Hepatocyte (in vitro differentiated cells): ENCODE measurements at regions not wholly inside any gene's neighbourhood (a gene's known extent, or its start where the extent isn't known, plus 50 kb on each side); places are given as distances from the start of the nearest gene placed in this dataset.

ENCODE experiments used
- DNase-seq: peaks from one replicate; pipeline ENCODE4 v3.0.0-alpha.2; 2016; ENCODE audit warnings: low spot score
- H2AFZ ChIP-seq: fragments of 200-600 bp; sonication (generic); 2 replicates; pipeline ENCODE4 v1.6.0; 2016; ENCODE audit warnings: antibody characterized with exemption, mild to moderate bottlenecking
- H3K27ac ChIP-seq: fragments of 200-600 bp; sonication (generic); 2 replicates; pipeline ENCODE4 v1.5.1; 2016; ENCODE audit warnings: mild to moderate bottlenecking
- H3K27me3 ChIP-seq: fragments of 200-600 bp; sonication (generic); 2 replicates; pipeline ENCODE4 v1.6.1; 2016
- H3K36me3 ChIP-seq: fragments of 200-600 bp; sonication (generic); replicated peaks from 2 replicates; pipeline ENCODE4 v1.5.1; 2016; ENCODE audit warnings: low read depth; ENCODE audit not compliant: insufficient read depth
- H3K4me1 ChIP-seq: fragments of 200-600 bp; sonication (generic); 2 replicates; pipeline ENCODE4 v1.5.1; 2016; ENCODE audit warnings: mild to moderate bottlenecking, moderate library complexity; ENCODE audit not compliant: insufficient read depth
- H3K4me2 ChIP-seq: fragments of 200-600 bp; sonication (generic); 2 replicates; pipeline ENCODE4 v1.6.0; 2016
- H3K4me3 ChIP-seq: fragments of 200-600 bp; sonication (generic); 2 replicates; pipeline ENCODE4 v1.5.1; 2016; ENCODE audit warnings: mild to moderate bottlenecking
- H3K79me2 ChIP-seq: fragments of 200-600 bp; sonication (generic); 2 replicates; pipeline ENCODE4 v1.6.0; 2017; ENCODE audit warnings: mild to moderate bottlenecking
- H3K9me2 ChIP-seq: fragments of 200-600 bp; sonication (generic); replicated peaks from 2 replicates; pipeline ENCODE4 v1.6.0; 2017; ENCODE audit warnings: mild to moderate bottlenecking; ENCODE audit not compliant: insufficient read depth
- H3K9me3 ChIP-seq: fragments of 200-600 bp; sonication (generic); 2 replicates; pipeline ENCODE4 v1.5.1; 2016; ENCODE audit warnings: low read depth, mild to moderate bottlenecking
- H4K20me1 ChIP-seq: fragments of 200-600 bp; sonication (generic); 2 replicates; pipeline ENCODE4 v1.6.0; 2016; ENCODE audit warnings: mild to moderate bottlenecking; ENCODE audit not compliant: insufficient read depth, poor library complexity, severe bottlenecking
- EZH2 ChIP-seq: fragments of 200-600 bp; sonication (generic); IDR thresholded peaks from 2 replicates; pipeline ENCODE4 v1.6.1; 2016; ENCODE audit warnings: antibody characterized with exemption, mild to moderate bottlenecking, borderline replicate concordance
- EZH2phosphoT487 ChIP-seq: fragments of 200-600 bp; sonication (generic); IDR thresholded peaks from one replicate; pipeline ENCODE4 v1.6.1; 2018; ENCODE audit warnings: antibody characterized with exemption, mild to moderate bottlenecking, low read depth, moderate library complexity; ENCODE audit not compliant: unreplicated experiment, severe bottlenecking
- WGBS: methylation state at CpG from one replicate; pipeline ENCODE4 v1.1.6; 2016; ENCODE audit warnings: low lambda C conversion rate; ENCODE audit errors: missing lambda C conversion rate; 5-methylcytosine and 5-hydroxymethylcytosine counted together
- TF ChIP-seq, protein P1 (sequence below): fragments of 200-600 bp; sonication (generic); IDR thresholded peaks from 2 replicates; pipeline ENCODE4 v1.5.1; 2016; ENCODE audit warnings: antibody characterized with exemption, mild to moderate bottlenecking; ENCODE audit not compliant: poor library complexity

DNA sequence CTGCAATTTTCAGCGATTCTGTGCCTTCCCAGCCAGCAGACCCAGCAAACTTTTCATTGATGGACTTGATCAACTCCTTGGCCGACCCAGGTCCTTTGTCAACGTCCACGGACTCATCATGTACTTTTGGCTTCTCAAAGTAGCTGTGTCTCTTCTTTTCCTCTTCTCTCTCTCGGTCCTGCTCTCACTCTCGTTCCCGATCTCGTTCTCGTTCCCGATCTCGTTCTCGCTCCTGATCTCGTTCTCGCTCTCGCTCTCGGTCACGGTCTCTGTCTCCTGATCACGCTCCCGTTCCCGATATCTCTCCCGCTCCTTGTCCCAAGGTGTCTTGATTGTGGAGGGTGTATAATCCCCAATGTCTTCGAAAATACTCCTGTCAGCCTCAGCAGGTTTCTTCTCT lies 219.5 kb upstream of the FANCL start:
- H3K4me2 ChIP-seq = no peak overlapping the region
- H3K36me3 ChIP-seq = no peaks in the 10 kb centered on the region
- WGBS = 98% methylated on average over 22 of the region's 22 CpGs
- no peaks in the 10 kb centered on the region for H3K4me1 ChIP-seq
- H4K20me1 ChIP-seq = no peaks in the 10 kb centered on the region
- no peaks in the 10 kb centered on the region for H3K9me2 ChIP-seq
- no peak for DNase-seq
- no peak overlapping the region for H3K27ac ChIP-seq
- no peaks in the 10 kb centered on the region for H3K79me2 ChIP-seq
- TF ChIP-seq EZH2phosphoT487 (no peak), EZH2 (no peak)
- TF ChIP-seq, protein P1, sequence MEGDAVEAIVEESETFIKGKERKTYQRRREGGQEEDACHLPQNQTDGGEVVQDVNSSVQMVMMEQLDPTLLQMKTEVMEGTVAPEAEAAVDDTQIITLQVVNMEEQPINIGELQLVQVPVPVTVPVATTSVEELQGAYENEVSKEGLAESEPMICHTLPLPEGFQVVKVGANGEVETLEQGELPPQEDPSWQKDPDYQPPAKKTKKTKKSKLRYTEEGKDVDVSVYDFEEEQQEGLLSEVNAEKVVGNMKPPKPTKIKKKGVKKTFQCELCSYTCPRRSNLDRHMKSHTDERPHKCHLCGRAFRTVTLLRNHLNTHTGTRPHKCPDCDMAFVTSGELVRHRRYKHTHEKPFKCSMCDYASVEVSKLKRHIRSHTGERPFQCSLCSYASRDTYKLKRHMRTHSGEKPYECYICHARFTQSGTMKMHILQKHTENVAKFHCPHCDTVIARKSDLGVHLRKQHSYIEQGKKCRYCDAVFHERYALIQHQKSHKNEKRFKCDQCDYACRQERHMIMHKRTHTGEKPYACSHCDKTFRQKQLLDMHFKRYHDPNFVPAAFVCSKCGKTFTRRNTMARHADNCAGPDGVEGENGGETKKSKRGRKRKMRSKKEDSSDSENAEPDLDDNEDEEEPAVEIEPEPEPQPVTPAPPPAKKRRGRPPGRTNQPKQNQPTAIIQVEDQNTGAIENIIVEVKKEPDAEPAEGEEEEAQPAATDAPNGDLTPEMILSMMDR = no peak
- no peaks in the 10 kb centered on the region for H3K9me3 ChIP-seq
- no peaks in the 10 kb centered on the region for H3K27me3 ChIP-seq
- no peak overlapping the region for H2AFZ ChIP-seq
- no peak overlapping the region for H3K4me3 ChIP-seq

DNA sequence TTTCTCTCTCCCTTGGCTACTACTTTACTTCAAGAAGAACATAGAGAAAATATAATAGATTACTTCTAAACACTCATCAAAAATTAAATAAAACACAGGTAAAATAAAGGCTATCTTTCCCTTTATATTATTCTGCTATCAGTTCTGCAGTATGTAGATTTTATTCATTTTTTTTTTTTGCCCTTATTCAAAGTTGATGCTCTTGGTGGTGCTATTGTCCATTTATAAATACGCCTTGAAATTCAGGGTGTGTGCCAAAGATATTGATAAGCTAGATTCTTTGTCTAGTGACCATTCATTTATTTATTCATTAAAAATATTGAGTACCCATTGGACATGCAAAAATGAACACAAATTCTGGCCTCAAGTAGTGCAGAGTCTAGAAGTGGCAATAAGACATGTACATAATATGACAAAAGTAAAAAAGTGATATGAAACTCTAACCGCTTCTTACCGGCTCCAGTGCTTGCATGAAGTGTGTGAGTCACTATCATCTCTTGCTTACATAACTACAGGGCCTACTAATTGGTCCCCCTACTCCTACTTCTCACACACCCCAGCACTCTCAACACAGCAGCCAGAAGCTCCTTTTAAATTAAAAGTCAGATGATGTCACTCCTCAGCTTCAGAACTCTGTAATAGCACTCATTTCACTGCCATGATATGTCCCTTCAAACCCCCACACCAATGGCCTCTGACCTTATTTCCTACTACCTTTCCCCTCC lies 208.3 kb upstream of the FANCL start:
- WGBS = 81% methylated on average over 3 of the region's 3 CpGs
- Histone ChIP-seq H4K20me1 (no peaks in the 10 kb centered on the region), H3K9me2 (no peaks in the 10 kb centered on the region), H3K4me3 (no peak overlapping the region), H3K4me2 (no peak overlapping the region), H3K79me2 (no peaks in the 10 kb centered on the region), H3K36me3 (no peaks in the 10 kb centered on the region), H3K4me1 (no peaks in the 10 kb centered on the region), H2AFZ (no peak overlapping the region), H3K27me3 (no peaks in the 10 kb centered on the region), H3K27ac (no peak overlapping the region), H3K9me3 (no peaks in the 10 kb centered on the region)
- DNase-seq = no peak
- no peak for TF ChIP-seq EZH2phosphoT487
- no peak for TF ChIP-seq EZH2
- TF ChIP-seq, protein P1 = no peak

DNA sequence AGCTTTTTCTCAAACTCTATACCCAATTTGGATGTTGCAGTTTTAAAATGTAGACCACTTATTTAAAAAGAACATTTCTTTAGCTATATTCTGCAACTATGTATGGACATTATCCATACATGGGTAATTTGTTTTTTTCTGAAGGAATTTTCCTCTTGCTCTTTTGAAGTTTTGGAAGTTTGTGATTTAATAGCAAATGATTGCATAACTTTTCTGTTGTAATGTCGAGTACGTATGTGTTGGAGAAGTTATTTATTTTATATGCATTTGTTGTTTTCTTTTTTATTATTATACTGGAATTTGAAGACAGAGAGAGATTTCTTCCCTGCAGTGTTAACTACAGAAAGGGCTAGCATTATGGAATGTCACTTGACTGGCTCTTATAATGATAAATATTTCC lies 207.7 kb upstream of the FANCL start:
- Histone ChIP-seq H3K4me3 (no peak overlapping the region), H3K79me2 (no peaks in the 10 kb centered on the region), H3K27me3 (no peaks in the 10 kb centered on the region), H3K4me1 (no peaks in the 10 kb centered on the region), H3K27ac (no peak overlapping the region), H4K20me1 (no peaks in the 10 kb centered on the region), H3K9me2 (no peaks in the 10 kb centered on the region), H3K9me3 (no peaks in the 10 kb centered on the region), H3K4me2 (no peak overlapping the region), H3K36me3 (no peaks in the 10 kb centered on the region), H2AFZ (no peak overlapping the region)
- DNase-seq = no peak
- WGBS = 87% methylated on average over 2 of the region's 2 CpGs
- TF ChIP-seq EZH2phosphoT487 (no peak), EZH2 (no peak)
- TF ChIP-seq, protein P1 = no peak

- Histone ChIP-seq H3K4me2 (no peak overlapping the region), H3K4me3 (no peak overlapping the region), H4K20me1 (no peaks in the 10 kb centered on the region), H3K9me2 (no peaks in the 10 kb centered on the region), H3K36me3 (no peaks in the 10 kb centered on the region), H3K9me3 (no peaks in the 10 kb centered on the region), H3K27ac (no peak overlapping the region), H2AFZ (peak overlapping the region; percentile 10), H3K4me1 (no peaks in the 10 kb centered on the region), H3K27me3 (no peaks in the 10 kb centered on the region), H3K79me2 (no peaks in the 10 kb centered on the region)
- WGBS = 13% methylated on average over 6 of the region's 6 CpGs
- TF ChIP-seq EZH2phosphoT487 = no peak
- TF ChIP-seq, protein P1 = peak; percentile 66
- DNase-seq = peak; percentile 84
Observed at GRCh38 chr2:58448065-58448507, 207.0 kb upstream of the FANCL start.
